ENCODE measurements at regions not wholly inside any gene's neighbourhood (a gene's known extent, or its start where the extent isn't known, plus 50 kb on each side); places are given as distances from the start of the nearest gene placed in this dataset.
"Not testable (repeated sequence)": the region's sequence is repeated elsewhere in the genome, so short reads cannot be mapped to it uniquely, and the experiment has no call there.

DNA sequence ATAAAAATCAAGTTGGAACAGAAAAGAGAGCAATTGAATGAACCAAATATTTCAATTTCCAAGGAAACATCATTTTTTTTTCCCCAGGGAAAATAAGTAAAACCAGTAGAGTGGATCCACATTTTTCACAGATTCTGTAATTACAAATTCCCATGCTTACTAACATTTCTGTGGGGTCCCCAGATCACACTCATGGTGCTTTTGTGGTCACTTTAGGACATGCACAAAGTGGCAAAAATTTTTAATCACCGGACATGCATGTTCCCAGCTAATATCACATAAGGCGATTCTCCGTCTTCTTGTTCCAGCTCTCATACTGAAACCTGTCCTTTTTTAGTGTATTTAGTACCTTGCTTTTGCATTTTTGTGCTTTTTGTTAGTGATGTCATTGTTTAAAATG, 748.2 kb upstream of the SLITRK1 start:
- no peak for DNase-seq

DNA sequence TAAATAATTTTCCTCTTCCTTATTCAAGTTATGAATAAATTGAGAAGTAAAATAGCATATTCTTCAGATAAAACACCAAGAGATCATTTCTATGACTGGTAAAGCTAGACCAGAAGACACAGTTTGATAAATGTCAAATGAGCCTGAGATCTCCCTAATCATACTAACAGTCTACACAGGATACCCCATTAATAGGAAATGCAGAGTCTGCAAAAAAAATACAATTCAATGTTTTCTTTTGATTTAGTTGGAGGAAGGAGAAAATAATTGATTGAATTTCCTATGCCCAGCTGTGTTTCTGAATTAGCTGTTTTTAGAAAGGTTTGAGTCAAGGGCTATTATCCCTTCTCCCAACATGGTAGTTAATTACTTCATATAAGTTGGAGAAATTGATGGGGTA, 734.6 kb upstream of the SLITRK1 start:
- DNase-seq: no peak

DNA sequence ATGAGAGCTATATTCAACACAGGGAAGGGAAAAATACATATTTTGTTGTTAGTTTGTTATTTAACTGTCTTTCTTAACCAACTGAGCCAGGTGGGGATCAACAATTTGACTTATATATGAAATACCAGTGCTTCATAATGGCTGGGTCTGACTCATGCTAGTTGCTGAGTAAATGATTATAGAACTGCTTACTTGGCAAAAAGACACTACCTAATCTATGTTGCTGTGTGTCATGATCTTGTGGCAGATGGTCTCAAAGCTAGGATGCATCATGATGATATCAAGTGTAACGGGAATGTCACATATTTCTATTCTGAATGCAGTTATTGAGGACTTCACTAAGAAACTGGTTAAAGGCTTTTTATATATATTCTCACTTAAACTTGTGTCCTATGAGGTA, 727.4 kb upstream of the SLITRK1 start:
- no peak for DNase-seq

DNA sequence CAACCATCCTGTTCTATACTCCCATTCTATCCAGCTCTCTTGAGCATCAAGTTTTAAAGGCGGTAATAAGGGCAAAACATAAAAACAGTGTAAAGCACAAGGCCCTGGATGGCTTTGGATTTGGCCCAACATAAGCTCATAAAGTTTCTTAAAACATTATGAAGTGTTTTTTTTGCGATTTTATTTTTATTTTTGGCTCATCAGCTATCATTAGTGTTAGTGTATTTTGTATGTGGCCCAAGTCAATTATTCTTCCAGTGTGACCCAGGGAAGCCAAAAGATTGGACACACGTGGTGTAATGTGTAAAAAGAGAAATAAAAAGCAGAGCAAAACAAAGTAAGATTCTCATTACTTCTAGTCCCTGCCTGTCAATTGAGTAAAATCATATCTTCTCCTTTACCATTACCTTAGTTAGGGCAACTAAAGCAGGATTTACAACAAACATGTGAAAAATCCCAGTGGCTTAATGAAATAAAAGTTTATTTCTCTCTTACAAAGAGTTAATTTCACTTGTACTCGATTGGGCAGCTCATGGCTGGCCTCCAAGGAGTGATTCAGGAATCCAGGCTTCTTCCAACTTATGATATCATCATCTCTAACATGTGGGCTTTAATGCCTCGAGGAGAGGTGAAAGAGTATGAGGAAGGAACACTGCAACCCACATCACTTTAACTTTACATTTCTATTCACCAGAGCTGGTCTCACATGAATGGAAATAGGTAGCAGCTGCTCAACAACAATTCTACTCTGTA, 725.2 kb upstream of the SLITRK1 start:
- no peak for DNase-seq

DNA sequence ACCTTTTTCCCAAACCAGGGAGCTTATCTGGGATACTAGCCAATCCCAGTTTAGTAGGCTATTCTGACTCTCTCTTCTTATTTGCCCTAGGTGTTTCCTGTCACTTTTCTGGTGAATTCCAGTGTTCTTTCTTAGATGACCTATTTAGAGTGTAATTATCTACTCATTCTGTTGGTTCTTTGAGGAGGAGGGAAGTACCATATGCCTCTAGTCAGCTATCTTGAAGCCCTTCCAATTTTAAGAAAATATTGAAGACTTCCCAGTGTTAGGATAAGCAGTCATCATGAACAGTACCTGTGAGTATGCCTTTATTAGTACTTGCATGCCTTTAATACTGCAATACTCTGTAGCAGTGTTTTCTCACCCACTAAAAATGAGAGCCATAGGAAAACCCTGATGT, 724.3 kb upstream of the SLITRK1 start:
- DNase-seq: no peak

DNA sequence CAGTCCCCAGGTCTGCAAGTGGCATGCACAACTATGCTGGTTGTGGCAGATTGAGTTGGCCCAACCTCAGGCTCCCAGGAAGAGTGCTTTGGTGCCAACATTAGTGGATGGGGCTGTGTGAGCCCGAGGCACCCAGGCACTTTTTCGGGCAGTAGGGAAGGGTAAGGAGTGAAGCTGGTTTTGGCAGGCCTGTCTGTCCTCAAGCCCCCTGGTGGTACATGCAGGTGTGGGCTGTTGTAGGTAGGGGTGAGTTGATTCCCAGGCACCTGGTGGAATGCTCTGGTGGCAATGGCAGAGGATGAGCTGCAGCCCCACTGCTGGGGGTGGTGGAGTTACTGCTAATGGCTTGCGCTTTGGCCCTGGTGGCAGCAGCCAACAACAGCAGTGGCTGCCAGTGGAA, 723.7 kb upstream of the SLITRK1 start:
- no peak for DNase-seq

DNA sequence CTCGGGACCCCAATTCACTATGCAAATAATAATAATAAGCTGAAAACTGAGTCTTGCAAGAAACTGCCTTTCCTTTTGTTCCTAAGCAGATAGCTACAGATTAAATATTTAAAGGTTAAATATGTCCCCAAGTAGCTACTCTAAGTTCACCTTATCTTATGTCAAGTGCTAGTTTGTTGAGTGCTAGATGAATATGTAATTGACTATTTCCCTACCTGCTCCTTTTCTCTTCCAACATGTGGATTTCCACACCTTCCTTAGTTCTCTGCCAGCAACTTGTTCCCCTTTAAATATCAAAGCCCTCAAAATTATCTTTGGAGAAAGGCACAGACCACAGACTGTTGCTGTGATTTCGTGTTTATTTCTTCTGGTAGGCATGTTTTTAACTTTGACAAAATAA, 709.2 kb upstream of the SLITRK1 start:
- no peak for DNase-seq

DNA sequence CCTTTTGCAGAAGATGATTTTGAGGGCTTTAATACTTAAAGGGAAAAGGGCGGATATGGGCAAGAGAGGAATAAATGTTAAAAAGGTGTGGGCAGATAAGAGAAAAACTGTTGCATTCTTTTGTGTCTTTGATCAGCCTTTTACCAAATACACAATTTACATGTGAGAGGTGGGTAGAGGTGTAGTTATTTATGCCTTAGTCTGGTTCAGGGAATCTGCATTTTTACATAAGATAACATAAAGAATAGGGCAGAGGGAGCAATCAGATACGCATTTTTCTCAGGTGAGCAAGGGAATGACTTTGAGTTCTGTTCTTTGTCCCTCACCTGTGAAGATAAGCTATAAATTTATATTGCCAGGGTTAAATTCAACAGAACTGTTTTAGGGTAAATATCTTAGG, 708.4 kb upstream of the SLITRK1 start:
- DNase-seq: no peak

DNA sequence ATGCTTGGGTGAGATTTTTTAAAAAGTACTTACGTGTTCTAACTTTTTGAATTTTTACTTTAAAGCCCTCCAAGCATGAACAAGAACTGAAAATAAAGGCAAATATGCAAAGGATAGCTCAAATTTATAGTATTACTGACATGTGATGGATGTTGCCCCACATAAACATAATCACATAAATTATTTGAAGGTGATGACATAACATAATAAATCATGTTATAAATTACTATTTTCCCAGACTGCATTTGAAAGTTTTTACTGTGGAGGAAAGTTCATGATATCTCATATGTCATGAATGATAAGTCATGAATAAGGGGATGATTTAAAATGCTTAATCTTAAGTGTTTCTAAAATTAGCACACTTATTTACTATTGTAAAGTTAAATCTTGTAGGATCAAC, 705.7 kb upstream of the SLITRK1 start:
- DNase-seq: no peak

DNA sequence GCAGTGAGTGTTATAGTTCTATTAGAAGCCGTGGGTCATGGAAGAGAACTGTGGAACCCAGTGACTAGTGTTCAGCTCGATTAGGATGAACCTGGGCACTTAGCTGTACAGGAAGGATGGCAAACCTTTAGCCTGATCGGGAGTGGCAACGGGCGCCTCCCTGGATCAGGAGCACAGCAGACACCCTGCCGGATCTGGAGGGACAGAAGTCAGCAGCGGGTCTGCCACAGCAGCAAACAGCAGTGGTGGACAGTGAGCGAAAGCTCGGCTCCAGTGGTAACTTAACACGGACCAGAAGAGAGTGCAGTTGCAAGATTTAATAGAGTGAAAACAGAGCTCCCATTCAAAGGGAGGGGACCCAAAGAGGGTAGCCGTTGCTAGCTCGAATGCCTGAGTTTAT, 697.6 kb upstream of the SLITRK1 start:
- not testable (repeated sequence) for DNase-seq

DNA sequence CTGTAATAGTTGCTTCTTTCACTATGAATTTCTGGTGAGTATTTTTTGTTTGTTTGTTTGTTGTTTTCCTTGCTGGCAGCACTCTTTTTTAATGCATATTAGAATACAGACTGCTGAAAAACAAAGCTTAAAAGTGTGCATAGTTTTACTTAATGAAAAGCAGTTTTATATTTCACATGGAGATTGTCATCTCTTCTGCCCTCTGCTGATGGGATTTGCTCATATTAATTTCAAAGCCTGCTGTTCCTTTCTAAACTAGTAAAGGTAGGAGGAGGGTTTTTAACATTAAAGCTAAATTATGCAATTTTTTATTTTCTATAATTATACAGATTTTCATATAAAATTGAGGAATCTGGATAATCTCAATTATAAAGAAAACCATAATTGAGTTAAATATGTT, 692.6 kb upstream of the SLITRK1 start:
- no peak for DNase-seq

DNA sequence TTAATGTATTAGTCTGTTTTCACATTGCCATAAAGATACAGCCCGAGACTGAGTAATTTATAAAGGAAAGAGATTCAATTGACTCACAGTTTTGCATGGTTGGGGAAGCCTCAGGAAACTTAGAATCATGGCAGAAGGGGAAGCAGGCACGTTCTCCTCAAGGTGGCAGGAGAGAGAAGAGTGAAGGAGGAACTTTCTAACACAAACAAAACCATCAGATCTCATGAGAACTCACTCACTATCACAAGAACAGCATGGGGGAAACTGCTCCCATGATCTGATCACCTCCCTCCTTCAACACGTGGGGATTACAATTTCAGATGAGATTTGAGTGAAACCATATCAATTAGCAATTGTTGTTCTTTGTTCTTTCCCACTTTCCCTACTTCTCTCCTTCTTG, 689.0 kb upstream of the SLITRK1 start:
- no peak for DNase-seq

DNA sequence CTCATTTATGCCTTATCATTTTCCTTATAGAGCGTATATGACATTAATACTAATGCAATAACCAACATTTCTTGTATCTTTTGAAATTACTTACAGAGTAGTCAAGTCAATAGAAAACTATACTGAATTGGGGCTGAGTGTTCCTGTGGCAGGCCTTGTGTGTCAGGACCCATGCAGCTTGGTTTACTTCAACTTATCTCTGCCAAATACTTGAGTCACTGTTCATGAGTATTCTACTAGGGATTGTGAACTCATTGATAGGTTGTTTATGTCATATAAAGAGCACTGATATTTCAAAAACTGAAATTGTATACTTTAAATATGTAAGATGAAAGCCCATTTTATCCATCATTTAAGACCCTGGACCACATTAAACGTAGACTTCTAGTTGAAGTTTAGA, 688.6 kb upstream of the SLITRK1 start:
- DNase-seq: no peak

DNA sequence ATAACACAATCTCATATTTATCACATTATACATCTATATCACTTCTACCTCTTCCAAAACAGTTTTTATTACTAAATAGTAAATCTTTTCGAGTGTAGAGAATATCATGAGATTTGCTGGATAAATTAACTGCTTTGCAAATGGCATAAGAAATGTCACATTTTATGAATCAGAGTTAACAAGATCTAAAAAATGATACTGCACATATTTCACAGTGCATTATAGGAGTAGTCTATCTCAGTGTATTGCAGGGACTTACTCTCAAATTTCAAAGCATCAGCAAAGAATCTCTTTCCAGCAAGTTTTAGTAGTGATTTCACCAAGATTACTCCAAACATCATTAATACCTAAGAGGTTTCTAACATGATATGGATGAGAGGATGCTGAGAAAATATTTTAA, 687.1 kb upstream of the SLITRK1 start:
- no peak for DNase-seq

DNA sequence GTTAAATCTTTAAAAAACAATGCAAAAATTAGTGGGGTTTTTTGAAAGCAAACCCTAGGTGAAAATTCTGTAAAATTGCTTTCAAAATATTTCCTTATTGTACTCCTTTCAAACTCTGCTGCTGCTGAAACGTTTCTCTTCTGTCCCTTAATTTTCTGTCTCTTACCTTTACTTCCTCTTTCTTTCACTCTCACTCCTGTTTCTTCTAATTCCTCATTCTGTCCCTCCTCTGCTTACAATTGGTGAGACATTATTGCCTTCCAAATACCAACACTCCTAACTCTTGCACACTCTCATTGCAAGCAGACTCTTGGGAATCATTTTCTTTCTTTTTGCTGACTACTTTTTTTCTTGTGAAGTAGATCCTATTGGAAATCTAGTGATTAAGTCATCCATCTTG, 685.6 kb upstream of the SLITRK1 start:
- no peak for DNase-seq

DNA sequence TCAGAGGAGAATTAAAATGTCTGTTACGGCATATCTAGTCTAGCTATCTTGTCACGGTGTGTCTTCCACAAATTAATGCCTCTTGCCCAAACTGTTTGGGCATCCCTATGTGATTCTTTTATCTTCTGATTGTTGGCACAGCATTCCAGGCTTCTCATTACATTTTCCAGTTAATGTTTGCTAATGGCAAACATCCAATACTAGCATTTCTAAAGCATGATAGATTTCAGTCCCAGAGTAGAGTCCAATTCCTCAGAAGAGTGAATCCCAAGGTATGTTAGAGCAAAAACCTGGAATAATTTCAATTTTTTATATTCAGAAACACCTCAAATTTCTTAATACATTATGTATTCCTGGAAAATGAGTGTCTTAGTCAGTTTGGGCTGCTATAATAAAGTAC, 684.5 kb upstream of the SLITRK1 start:
- DNase-seq: no peak

DNA sequence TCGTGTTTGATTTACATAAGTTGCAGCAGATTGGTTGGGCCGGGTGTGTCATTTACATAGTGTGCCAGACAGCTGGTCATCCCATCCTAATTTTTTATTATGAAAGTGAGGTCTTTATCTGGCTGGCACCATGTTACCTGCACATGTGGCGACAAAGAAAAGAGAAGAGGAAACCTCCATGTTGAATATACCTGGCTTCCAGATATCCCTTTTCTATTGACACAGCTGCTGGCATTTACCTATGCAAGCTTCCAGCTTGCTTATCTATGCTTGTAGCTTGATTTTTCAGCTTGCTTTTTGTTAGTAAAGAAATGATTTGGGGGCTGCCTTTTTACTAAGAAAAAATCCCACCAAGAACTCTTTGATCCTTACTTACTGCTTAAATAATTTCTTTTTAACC, 681.3 kb upstream of the SLITRK1 start:
- DNase-seq: no peak

DNA sequence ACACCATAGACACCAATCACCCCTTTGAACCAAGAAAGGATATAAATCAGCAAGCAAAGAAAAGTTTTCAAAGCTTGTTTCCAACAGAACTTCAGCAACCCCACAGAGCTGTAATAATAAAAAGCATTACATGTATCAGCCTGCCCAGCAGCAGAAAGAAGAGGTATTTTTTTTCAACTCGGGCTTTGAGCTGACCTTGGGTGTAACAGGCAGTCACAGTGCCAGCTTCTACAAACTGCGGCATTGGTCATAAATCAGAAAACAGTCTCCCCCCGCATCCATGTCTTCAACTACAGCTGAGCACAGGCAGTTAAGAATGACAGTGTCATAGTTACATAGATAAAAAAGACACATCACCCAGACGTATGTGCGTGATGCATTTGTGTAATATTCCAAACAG, 671.0 kb upstream of the SLITRK1 start:
- DNase-seq: no peak

DNA sequence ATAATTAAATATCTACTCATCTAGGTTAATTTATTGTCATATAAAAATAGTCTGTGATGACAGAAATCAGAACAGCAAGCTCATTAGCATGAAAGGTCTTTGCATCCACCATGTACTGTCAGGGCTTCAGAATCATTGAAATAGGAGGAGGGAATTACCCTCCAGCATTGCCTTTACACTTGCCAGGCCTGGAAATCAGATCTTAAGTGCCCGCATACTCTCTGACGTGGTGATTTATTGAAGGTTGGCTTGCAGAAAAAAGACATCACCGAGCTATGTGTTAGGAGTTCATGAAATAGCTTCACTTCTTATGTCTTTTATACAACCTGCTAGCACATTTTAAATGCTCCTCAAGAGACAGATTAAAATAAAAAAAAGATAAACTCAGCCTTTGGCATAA, 661.7 kb upstream of the SLITRK1 start:
- DNase-seq: no peak

DNA sequence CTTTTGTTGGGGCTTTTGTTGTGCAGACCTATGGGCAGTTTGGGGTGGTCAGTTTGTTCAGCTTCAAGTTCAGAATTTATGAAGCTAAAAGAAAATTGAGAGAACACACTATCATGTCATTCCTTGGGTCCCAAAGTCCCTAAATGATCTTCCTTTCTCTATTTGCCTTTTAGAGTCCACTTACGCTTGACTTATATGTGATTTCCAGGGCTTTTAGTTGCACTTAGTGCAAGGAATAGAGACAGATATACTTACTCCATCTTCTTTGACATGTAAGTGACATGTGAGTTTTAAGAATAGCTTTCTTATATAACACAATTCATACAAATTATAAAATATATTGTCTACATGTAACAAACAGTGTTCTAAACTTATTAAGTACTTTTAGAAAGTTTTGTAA, 660.1 kb upstream of the SLITRK1 start:
- no peak for DNase-seq

DNA sequence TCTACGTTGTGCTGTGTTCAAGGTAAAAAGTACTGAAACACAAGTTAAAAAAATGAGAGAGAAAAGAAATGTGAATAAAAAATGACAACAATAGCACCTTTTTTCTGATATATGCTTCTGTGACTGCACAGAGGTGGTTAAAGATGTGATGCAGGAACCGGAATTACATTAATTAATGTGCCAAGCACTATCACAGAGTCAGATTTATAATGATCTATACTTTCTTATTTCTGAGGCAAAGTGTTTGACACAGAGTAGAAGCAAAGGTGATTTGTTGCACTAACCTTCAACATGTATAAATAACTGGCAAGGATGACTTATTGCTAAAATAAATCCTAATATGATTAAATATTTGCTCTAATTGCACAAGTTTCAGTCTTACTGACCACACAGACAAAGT, 654.6 kb upstream of the SLITRK1 start:
- no peak for DNase-seq

DNA sequence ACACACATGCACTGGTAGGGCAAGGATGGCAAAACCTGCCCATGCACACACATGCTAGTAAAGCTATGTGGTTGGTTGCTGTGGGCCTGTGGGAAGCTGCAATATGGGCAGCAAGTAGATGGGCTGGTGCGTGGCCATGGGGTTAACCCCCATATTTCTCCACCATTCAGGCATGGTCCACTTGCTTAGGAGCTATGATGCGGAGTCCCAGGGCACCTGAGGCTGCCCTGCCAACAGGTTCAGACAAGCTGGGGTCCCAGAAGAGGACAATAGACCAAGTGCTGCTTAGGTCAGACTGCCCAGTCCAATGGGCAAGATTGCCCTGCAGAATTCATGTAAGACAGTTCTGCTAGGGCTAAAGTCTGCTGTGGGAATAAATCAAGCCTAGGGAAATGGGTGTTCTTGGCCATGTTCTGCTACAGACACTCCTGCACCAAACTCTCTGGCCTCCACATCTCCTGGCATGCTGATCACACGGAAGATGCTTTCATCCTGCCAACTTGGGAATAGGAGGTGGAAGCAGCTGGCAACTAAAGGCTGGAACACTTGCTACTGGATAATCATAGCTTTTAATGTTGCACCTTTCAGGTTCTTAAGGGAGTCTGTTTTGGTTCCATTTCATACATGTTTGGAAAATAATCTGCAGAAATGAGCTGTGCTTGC, 646.3 kb upstream of the SLITRK1 start:
- DNase-seq: no peak

DNA sequence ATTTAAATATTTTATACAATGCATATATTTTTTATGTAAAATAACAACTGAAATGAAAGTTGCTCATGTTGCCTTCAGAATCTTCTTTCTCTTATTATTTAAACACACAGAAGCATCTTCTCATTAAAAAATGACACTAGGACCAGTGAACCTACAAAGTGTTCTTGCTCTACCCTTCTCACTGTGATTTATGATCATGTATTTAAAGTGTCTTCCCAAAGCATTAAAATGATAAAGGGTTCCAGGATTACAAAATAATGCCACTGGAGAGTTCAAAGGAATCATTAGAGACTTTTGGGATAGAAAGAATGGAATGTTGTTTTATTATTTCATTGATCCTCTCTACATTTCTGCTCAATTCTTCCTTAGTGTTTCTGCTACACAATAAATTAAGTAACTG, 643.6 kb upstream of the SLITRK1 start:
- DNase-seq: no peak

DNA sequence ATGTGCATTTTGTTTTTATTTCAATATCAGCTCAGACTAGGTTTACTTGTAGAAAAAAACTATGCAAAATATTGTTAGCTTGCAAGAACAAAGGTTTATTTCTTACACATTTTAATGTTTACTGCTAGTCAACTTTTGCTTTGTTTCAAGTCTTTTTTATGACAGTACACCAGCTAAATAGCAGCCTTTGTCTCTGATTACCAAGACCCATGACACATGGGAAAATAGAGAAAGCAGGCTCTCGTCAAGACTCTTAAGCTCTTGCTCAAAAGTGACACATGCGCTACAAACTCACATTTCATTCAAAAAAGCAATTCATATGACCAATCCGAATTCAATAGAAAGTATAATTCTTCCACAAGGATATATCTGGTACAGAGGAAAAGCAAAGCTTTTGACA, 642.3 kb upstream of the SLITRK1 start:
- no peak for DNase-seq

DNA sequence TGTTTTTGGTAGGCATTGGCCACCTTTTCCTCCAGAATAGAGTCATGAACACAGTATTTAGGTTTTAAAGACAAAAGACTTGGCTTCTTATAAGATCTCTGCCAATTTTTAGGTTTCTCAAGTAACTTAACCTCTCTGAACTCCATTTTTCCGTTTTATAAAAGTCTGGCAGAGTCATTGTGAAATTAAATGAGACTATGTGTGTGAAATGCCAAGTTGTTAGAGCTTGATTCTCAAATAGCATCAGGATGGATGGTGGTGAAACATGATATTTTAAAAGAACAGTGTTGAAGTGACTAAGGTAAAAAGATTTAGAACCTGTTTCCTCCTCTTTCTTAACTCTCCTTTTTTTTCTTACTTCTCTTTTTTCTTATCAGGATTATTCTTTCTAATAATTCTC, 617.7 kb upstream of the SLITRK1 start:
- no peak for DNase-seq

All from CD4-positive, alpha-beta T cell treated with Interferon alpha-2 for 1 hour (primary cell).